Progenitor cell of endocrine pancreas (in vitro differentiated cells): ENCODE measurements at regions not wholly inside any gene's neighbourhood (a gene's known extent, or its start where the extent isn't known, plus 50 kb on each side); places are given as distances from the start of the nearest gene placed in this dataset.

ENCODE experiments used
- DNase-seq: peaks from one replicate; pipeline ENCODE4 v3.0.0; 2021; ENCODE audit warnings: low spot score; ENCODE audit not compliant: unreplicated experiment
- H3K27ac Mint-ChIP-seq: 2 replicates; pipeline ENCODE4 v1.8.0; 2021; ENCODE audit warnings: mild to moderate bottlenecking, moderate library complexity, mixed read lengths
- H3K27me3 Mint-ChIP-seq: 2 replicates; pipeline ENCODE4 v1.8.0; 2021; ENCODE audit warnings: mixed read lengths
- H3K36me3 Mint-ChIP-seq: 2 replicates; pipeline ENCODE4 v1.8.0; 2022; ENCODE audit warnings: mixed read lengths; ENCODE audit not compliant: insufficient read depth
- H3K4me1 Mint-ChIP-seq: 2 replicates; pipeline ENCODE4 v1.8.0; 2021; ENCODE audit warnings: low read depth, mixed read lengths
- H3K4me3 Mint-ChIP-seq: 2 replicates; pipeline ENCODE4 v1.8.0; 2021; ENCODE audit warnings: low read depth, mild to moderate bottlenecking, moderate library complexity, mixed read lengths
- H3K9me3 Mint-ChIP-seq: 2 replicates; pipeline ENCODE4 v1.8.0; 2021; ENCODE audit warnings: low read depth, mixed read lengths
- TF ChIP-seq, protein P1 (sequence below): fragments of 200-600 bp; sonication (generic); IDR thresholded peaks from one replicate; pipeline ENCODE4 v1.5.0; 2021; ENCODE audit warnings: antibody characterized with exemption, mild to moderate bottlenecking; ENCODE audit not compliant: unreplicated experiment

DNA sequence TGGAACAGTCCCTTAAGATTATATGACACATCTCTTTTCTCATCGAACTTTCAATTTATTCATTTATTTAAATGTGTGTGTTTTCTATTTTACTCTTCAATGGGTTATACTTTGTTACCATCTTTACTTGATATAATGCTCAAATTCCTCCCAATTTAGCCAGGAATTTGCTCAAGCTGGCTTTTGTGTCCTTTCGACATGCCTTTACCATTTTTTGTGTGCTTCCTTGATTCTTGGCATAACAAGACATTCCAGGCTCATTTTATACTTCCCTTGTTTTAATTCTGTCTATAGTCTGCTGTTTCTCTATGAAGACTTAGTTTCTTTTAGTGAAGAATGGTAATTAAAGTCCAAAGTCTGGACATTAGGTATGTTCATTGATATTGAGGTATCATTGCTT is 315.8 kb downstream of the AEBP2 start:
- no peak for DNase-seq
- Mint-ChIP-seq H3K4me1 (peaks cover 22% of the 10 kb centered on the region), H3K9me3 (peaks cover 36% of the 10 kb centered on the region), H3K27ac (no peak overlapping the region), H3K4me3 (no peak overlapping the region), H3K36me3 (peaks cover 16% of the 10 kb centered on the region), H3K27me3 (no peaks in the 10 kb centered on the region)
- TF ChIP-seq, protein P1, sequence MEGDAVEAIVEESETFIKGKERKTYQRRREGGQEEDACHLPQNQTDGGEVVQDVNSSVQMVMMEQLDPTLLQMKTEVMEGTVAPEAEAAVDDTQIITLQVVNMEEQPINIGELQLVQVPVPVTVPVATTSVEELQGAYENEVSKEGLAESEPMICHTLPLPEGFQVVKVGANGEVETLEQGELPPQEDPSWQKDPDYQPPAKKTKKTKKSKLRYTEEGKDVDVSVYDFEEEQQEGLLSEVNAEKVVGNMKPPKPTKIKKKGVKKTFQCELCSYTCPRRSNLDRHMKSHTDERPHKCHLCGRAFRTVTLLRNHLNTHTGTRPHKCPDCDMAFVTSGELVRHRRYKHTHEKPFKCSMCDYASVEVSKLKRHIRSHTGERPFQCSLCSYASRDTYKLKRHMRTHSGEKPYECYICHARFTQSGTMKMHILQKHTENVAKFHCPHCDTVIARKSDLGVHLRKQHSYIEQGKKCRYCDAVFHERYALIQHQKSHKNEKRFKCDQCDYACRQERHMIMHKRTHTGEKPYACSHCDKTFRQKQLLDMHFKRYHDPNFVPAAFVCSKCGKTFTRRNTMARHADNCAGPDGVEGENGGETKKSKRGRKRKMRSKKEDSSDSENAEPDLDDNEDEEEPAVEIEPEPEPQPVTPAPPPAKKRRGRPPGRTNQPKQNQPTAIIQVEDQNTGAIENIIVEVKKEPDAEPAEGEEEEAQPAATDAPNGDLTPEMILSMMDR = no peak

GRCh38 chr12:19757317-19757877 is 318.1 kb downstream of the AEBP2 start:
- Mint-ChIP-seq H3K4me3 (no peak overlapping the region), H3K27me3 (no peaks in the 10 kb centered on the region), H3K4me1 (peaks cover 22% of the 10 kb centered on the region), H3K36me3 (peaks cover 12% of the 10 kb centered on the region), H3K9me3 (peaks cover 28% of the 10 kb centered on the region), H3K27ac (no peak overlapping the region)
- TF ChIP-seq, protein P1 = peak; percentile 82
- no peak for DNase-seq

DNA sequence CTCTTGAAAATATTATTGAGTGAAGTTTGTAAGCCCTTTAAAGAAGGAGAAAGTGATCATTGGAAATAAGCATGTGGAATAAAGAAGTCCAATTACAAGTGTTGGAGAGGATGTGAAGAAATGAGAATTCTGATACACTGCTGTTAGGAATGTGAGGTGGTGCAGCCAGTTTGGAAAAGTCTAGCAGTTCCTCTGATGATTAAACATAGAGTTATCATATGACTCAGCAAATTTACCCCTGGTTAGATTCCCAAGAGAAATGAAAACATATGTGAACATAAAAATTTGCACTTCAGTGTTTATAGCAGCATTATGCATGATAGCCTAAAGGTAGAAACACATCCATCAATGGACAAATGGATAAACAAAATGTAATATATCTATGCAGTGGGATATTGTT is 319.9 kb downstream of the AEBP2 start:
- H3K27me3 Mint-ChIP-seq = no peaks in the 10 kb centered on the region
- peaks cover 22% of the 10 kb centered on the region for H3K4me1 Mint-ChIP-seq
- peak overlapping the region; percentile 29 for H3K27ac Mint-ChIP-seq
- no peak overlapping the region for H3K4me3 Mint-ChIP-seq
- no peaks in the 10 kb centered on the region for H3K36me3 Mint-ChIP-seq
- no peak for DNase-seq
- peaks cover 10% of the 10 kb centered on the region for H3K9me3 Mint-ChIP-seq
- TF ChIP-seq, protein P1 = no peak

GRCh38 chr12:19760611-19761010 is 321.3 kb downstream of the AEBP2 start:
- H3K4me3 Mint-ChIP-seq = no peak overlapping the region
- peaks cover 22% of the 10 kb centered on the region for H3K4me1 Mint-ChIP-seq
- no peaks in the 10 kb centered on the region for H3K27me3 Mint-ChIP-seq
- H3K27ac Mint-ChIP-seq = no peak overlapping the region
- no peak for DNase-seq
- TF ChIP-seq, protein P1 = no peak
- peaks cover 6% of the 10 kb centered on the region for H3K9me3 Mint-ChIP-seq
- H3K36me3 Mint-ChIP-seq = no peaks in the 10 kb centered on the region

- Mint-ChIP-seq H3K27ac (no peak overlapping the region), H3K4me3 (no peak overlapping the region), H3K4me1 (peaks cover 18% of the 10 kb centered on the region), H3K9me3 (peaks cover 11% of the 10 kb centered on the region), H3K36me3 (no peaks in the 10 kb centered on the region), H3K27me3 (no peaks in the 10 kb centered on the region)
- DNase-seq = no peak
- TF ChIP-seq, protein P1 = no peak
Measured at GRCh38 chr12:19761463-19761862, 322.2 kb downstream of the AEBP2 start.
